H1 (cell line): ENCODE measurements at regions not wholly inside any gene's neighbourhood (a gene's known extent, or its start where the extent isn't known, plus 50 kb on each side); places are given as distances from the start of the nearest gene placed in this dataset.

Source experiments
- CTCF ChIA-PET: fragments of 300-600 bp; sonication (Branson Sonifier 250); formaldehyde crosslinking; loops from one replicate; lab custom pipeline; 2021; ENCODE audit not compliant: partially characterized antibody; lab: Charles Lee
- POLR2A ChIA-PET: fragments of 300-600 bp; sonication (Branson Sonifier 250); formaldehyde crosslinking; loops from one replicate; lab custom pipeline; 2021; ENCODE audit warnings: inconsistent platforms; ENCODE audit not compliant: partially characterized antibody; lab: Charles Lee
- DNase-seq, 2 experiments: peaks; one replicate each; pipeline versions ENCODE4 v3.0.0 to v3.0.0-alpha.2; 2010 to 2022; ENCODE audit warnings: low spot score in 2 of 2, low read depth in 1 of 2, mixed read lengths in 1 of 2
- FAIRE-seq: peaks from 2 replicates; lab custom pipeline; 2011; peaks lifted over from hg19 to GRCh38; lab: Jason Lieb, UNC
- H2AFZ ChIP-seq: 2 replicates; pipeline ENCODE4 v1.8.1; 2012; ENCODE audit warnings: low read length, inconsistent platforms
- H2AK5ac ChIP-seq: 2 replicates; pipeline ENCODE4 v1.6.1; 2013; ENCODE audit warnings: low read depth, low read length
- H2BK120ac ChIP-seq: replicated peaks from 2 replicates; pipeline ENCODE3; 2013; ENCODE audit warnings: low read depth, low read length, inconsistent platforms
- H2BK12ac ChIP-seq: 2 replicates; pipeline ENCODE4 v1.6.1; 2013; ENCODE audit warnings: low read depth, low read length
- H2BK15ac ChIP-seq: 2 replicates; pipeline ENCODE4 v1.6.1; 2013; ENCODE audit warnings: low read length
- H2BK20ac ChIP-seq: 2 replicates; pipeline ENCODE4 v1.6.1; 2013; ENCODE audit warnings: low read length
- H2BK5ac ChIP-seq: 2 replicates; pipeline ENCODE4 v1.6.1; 2013; ENCODE audit warnings: low read depth, low read length
- H3K14ac ChIP-seq: 2 replicates; pipeline ENCODE4 v1.6.1; 2013; ENCODE audit warnings: inconsistent platforms; ENCODE audit not compliant: insufficient read length
- H3K18ac ChIP-seq: 2 replicates; pipeline ENCODE4 v1.6.1; 2013; ENCODE audit warnings: low read length; ENCODE audit errors: extremely low read depth
- H3K23ac ChIP-seq: 2 replicates; pipeline ENCODE4 v1.6.1; 2013; ENCODE audit warnings: inconsistent platforms; ENCODE audit not compliant: insufficient read length
- H3K23me2 ChIP-seq: 2 replicates; pipeline ENCODE4 v1.6.1; 2013; ENCODE audit warnings: low read depth, low read length
- H3K27ac ChIP-seq: 2 replicates; pipeline ENCODE4 v1.6.1; 2011; ENCODE audit warnings: low read depth, low read length, inconsistent platforms
- H3K27me3 ChIP-seq, 4 experiments: replicated peaks in 1 of 4; 1 replicate in 1 of 4; 2 replicates in 3 of 4; pipeline versions ENCODE4 v1.6.1 to v1.8.1; 2011 to 2013; ENCODE audit warnings: low read length in 3 of 4, mild to moderate bottlenecking in 3 of 4, inconsistent platforms in 2 of 4, mixed read lengths in 2 of 4, moderate library complexity in 1 of 4; ENCODE audit not compliant: control insufficient read depth in 3 of 4, insufficient read depth in 3 of 4; ENCODE audit errors: extremely low read depth in 1 of 4
- H3K36me3 ChIP-seq, 4 experiments: 2 replicates each; pipeline versions ENCODE4 v1.6.1 to v1.8.1; 2011 to 2013; ENCODE audit warnings: mild to moderate bottlenecking in 4 of 4, low read length in 3 of 4, moderate library complexity in 2 of 4, control low read depth in 1 of 4, inconsistent platforms in 1 of 4; ENCODE audit not compliant: insufficient read depth in 4 of 4, control insufficient read depth in 2 of 4
- H3K4ac ChIP-seq: replicated peaks from 2 replicates; pipeline ENCODE3; 2013; ENCODE audit warnings: low read length, low read depth, mixed read lengths, inconsistent platforms; ENCODE audit not compliant: insufficient read length
- H3K4me1 ChIP-seq, 4 experiments: replicated peaks in 1 of 4; 1 replicate in 1 of 4; 2 replicates in 3 of 4; pipeline versions ENCODE4 v1.6.1 to v1.8.1; 2011 to 2013; ENCODE audit warnings: low read length in 3 of 4, inconsistent platforms in 2 of 4, mixed read lengths in 1 of 4; ENCODE audit not compliant: insufficient read depth in 4 of 4, control insufficient read depth in 3 of 4
- H3K4me2 ChIP-seq, 2 experiments: 2 replicates each; pipeline versions ENCODE4 v1.6.1 to v1.8.1; 2011 to 2013; ENCODE audit warnings: low read depth in 2 of 2, low read length in 2 of 2, control low read depth in 1 of 2, inconsistent platforms in 1 of 2, mild to moderate bottlenecking in 1 of 2; ENCODE audit not compliant: insufficient read depth in 1 of 2
- H3K4me3 ChIP-seq, 4 experiments: fragments of 200-600, 300-600 bp in 1 of 4; sonication (generic), shearing (Covaris generic), sonication (Bioruptor Twin) in 1 of 4; 2 replicates each; pipeline versions ENCODE4 v1.5.1 to v1.8.1; 2011 to 2016; ENCODE audit warnings: low read length in 4 of 4, low read depth in 3 of 4, control low read depth in 2 of 4, inconsistent platforms in 2 of 4, mild to moderate bottlenecking in 2 of 4, mixed read lengths in 1 of 4, moderate library complexity in 1 of 4; ENCODE audit not compliant: insufficient read depth in 2 of 4; ENCODE audit errors: extremely low read depth in 1 of 4
- H3K56ac ChIP-seq: replicated peaks from 2 replicates; pipeline ENCODE3; 2013; ENCODE audit warnings: low read depth, mild to moderate bottlenecking, mixed read lengths, low read length, inconsistent platforms; ENCODE audit not compliant: insufficient read length
- H3K79me1 ChIP-seq: 2 replicates; pipeline ENCODE4 v1.6.1; 2013; ENCODE audit warnings: low read depth, low read length, control low read depth
- H3K79me2 ChIP-seq, 2 experiments: 2 replicates each; pipeline versions ENCODE4 v1.6.1 to v1.8.1; 2012 to 2013; ENCODE audit warnings: low read length in 2 of 2, mild to moderate bottlenecking in 2 of 2, inconsistent platforms in 1 of 2; ENCODE audit not compliant: insufficient read depth in 2 of 2, control insufficient read depth in 1 of 2
- H3K9ac ChIP-seq, 4 experiments: replicated peaks in 1 of 4; 1 replicate in 1 of 4; 2 replicates in 3 of 4; pipeline versions ENCODE4 v1.6.1 to v1.8.1; 2011 to 2013; ENCODE audit warnings: low read depth in 3 of 4, low read length in 3 of 4, control low read depth in 2 of 4, mild to moderate bottlenecking in 2 of 4, moderate library complexity in 2 of 4, inconsistent platforms in 1 of 4; ENCODE audit errors: extremely low read depth in 1 of 4
- H3K9me3 ChIP-seq, 2 experiments: 2 replicates each; pipeline versions ENCODE4 v1.6.1 to v1.8.1; 2012 to 2013; ENCODE audit warnings: mild to moderate bottlenecking in 2 of 2, moderate library complexity in 2 of 2, control low read depth in 1 of 2, inconsistent platforms in 1 of 2, low read depth in 1 of 2, low read length in 1 of 2, mixed read lengths in 1 of 2; ENCODE audit not compliant: insufficient read depth in 2 of 2
- H4K20me1 ChIP-seq, 2 experiments: replicated peaks in 1 of 2; 2 replicates each; pipeline versions ENCODE3 to v1.8.1; 2011 to 2013; ENCODE audit warnings: inconsistent platforms in 2 of 2, low read length in 2 of 2, mild to moderate bottlenecking in 1 of 2; ENCODE audit not compliant: insufficient read depth in 2 of 2, control insufficient read depth in 1 of 2
- H4K5ac ChIP-seq: 2 replicates; pipeline ENCODE4 v1.6.1; 2013; ENCODE audit warnings: low read length, low read depth, mixed read lengths, inconsistent platforms; ENCODE audit not compliant: insufficient read length
- H4K8ac ChIP-seq: 2 replicates; pipeline ENCODE4 v1.8.0; 2013; ENCODE audit warnings: mild to moderate bottlenecking, moderate library complexity, low read length, inconsistent platforms; ENCODE audit not compliant: insufficient read depth; ENCODE audit errors: extremely low read depth
- H4K91ac ChIP-seq: replicated peaks from 2 replicates; pipeline ENCODE3; 2013; ENCODE audit warnings: low read length, mixed read lengths, inconsistent platforms; ENCODE audit not compliant: insufficient read length
- ASH2L ChIP-seq: fragments of 200-600, 300-600 bp; sonication (generic); IDR thresholded peaks from one replicate; pipeline ENCODE4 v1.7.1; 2017; ENCODE audit warnings: low read length
- BCL11A ChIP-seq, 2 experiments: IDR thresholded peaks; one replicate each; pipeline ENCODE4 v1.6.1; 2011; ENCODE audit warnings: low read depth in 2 of 2, low read length in 2 of 2, mild to moderate bottlenecking in 2 of 2
- RXRA ChIP-seq: IDR thresholded peaks from 2 replicates; pipeline ENCODE4 v1.6.1; 2011; ENCODE audit warnings: low read depth, mild to moderate bottlenecking, low read length, moderate library complexity; ENCODE audit not compliant: insufficient read depth
- SAP30 ChIP-seq: fragments of 300-600 bp; sonication (generic); IDR thresholded peaks from 2 replicates; pipeline ENCODE4 v1.7.1; 2012; ENCODE audit warnings: low read length, moderate library complexity, mild to moderate bottlenecking, inconsistent platforms; ENCODE audit not compliant: insufficient read depth, insufficient replicate concordance
- WGBS, 2 experiments: shearing (Covaris generic) in 1 of 2; methylation state at CpG; one replicate each; pipeline versions ENCODE4 v1.1.6 to v1.1.7; 2013 to 2015; ENCODE audit warnings: low lambda C conversion rate in 2 of 2, mixed read lengths in 2 of 2, inconsistent platforms in 1 of 2, low coverage in 1 of 2, missing lambda C conversion rate in 1 of 2; ENCODE audit not compliant: insufficient replicate concordance in 2 of 2, insufficient coverage in 1 of 2, insufficient read length in 1 of 2; ENCODE audit errors: extremely low coverage in 1 of 2, missing lambda C conversion rate in 1 of 2; 5-methylcytosine and 5-hydroxymethylcytosine counted together
- TF ChIP-seq, protein P1 (sequence below), 3 experiments: IDR thresholded peaks; 1 replicate in 2 of 3; 2 replicates in 1 of 3; pipeline versions ENCODE4 v1.5.1 to v1.6.1; 2011; ENCODE audit warnings: low read length in 3 of 3, mild to moderate bottlenecking in 3 of 3, inconsistent platforms in 2 of 3, low read depth in 1 of 3, moderate library complexity in 1 of 3; ENCODE audit not compliant: insufficient read depth in 1 of 3; ENCODE audit errors: control extremely low read depth in 1 of 3

DNA sequence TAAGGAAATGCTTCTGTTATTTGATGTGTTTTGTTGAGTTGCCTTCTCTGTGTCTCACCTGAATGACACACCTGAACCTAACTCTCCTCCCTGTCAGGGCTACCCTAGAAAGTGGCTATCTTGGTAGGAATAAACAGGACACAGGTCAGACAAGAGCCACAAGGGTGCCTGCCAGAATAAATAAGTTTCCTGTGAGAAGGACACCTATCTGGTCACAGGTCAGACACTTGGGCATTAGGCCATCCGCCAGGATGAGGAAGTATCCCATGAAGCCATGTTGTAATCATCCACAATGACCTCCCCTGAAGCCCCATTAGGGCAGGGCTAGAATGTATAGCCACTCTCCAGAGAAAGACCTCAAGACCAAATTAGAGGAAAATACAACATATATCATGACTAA lies 318.8 kb downstream of the ZNF674 start:
- Histone ChIP-seq H4K20me1 (no peaks in the 10 kb centered on the region), H3K23me2 (no peaks in the 10 kb centered on the region), H4K91ac (no peak overlapping the region), H3K56ac (no peak overlapping the region), H4K8ac (no peak overlapping the region), H3K23ac (no peak overlapping the region), H3K79me1 (no peaks in the 10 kb centered on the region), H3K9ac (no peak overlapping the region), H2BK20ac (no peak overlapping the region), H2AK5ac (no peak overlapping the region), H3K14ac (no peak overlapping the region), H3K4me3 (no peak overlapping the region), H2BK5ac (no peak overlapping the region), H4K5ac (no peak overlapping the region), H2BK120ac (no peak overlapping the region), H3K27me3 (no peaks in the 10 kb centered on the region), H3K79me2 (no peaks in the 10 kb centered on the region), H3K18ac (no peak overlapping the region), H3K4me1 (no peaks in the 10 kb centered on the region), H2AFZ (no peak overlapping the region; the same call in 1 of the 2 replicates), H2BK15ac (no peak overlapping the region), H3K4ac (no peak overlapping the region), H2BK12ac (no peak overlapping the region), H3K27ac (no peak overlapping the region), H3K9me3 (no peaks in the 10 kb centered on the region), H3K36me3 (no peaks in the 10 kb centered on the region), H3K4me2 (no peak overlapping the region)
- POLR2A ChIA-PET, result no interaction called here
- DNase-seq, result no peak
- no peak for FAIRE-seq
- TF ChIP-seq RXRA (no peak), ASH2L (no peak), SAP30 (no peak), BCL11A (IDR thresholded peaks at IDR 0.05; ENCODE audit: low read depth in 2 of 2, low read length in 2 of 2) (no peak)
- TF ChIP-seq, protein P1, sequence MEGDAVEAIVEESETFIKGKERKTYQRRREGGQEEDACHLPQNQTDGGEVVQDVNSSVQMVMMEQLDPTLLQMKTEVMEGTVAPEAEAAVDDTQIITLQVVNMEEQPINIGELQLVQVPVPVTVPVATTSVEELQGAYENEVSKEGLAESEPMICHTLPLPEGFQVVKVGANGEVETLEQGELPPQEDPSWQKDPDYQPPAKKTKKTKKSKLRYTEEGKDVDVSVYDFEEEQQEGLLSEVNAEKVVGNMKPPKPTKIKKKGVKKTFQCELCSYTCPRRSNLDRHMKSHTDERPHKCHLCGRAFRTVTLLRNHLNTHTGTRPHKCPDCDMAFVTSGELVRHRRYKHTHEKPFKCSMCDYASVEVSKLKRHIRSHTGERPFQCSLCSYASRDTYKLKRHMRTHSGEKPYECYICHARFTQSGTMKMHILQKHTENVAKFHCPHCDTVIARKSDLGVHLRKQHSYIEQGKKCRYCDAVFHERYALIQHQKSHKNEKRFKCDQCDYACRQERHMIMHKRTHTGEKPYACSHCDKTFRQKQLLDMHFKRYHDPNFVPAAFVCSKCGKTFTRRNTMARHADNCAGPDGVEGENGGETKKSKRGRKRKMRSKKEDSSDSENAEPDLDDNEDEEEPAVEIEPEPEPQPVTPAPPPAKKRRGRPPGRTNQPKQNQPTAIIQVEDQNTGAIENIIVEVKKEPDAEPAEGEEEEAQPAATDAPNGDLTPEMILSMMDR (IDR thresholded peaks at IDR 0.05; ENCODE audit: control extremely low read depth in 1 of 3, insufficient read depth in 1 of 3, low read depth in 1 of 3, low read length in 3 of 3), result no peak
- CTCF ChIA-PET, result no interaction called here
- no CpG with 5 or more reads among the region's 1 CpG for WGBS, 2 experiments
